NB4 (cell line): ENCODE measurements at regions not wholly inside any gene's neighbourhood (a gene's known extent, or its start where the extent isn't known, plus 50 kb on each side); places are given as distances from the start of the nearest gene placed in this dataset.

ENCODE experiments used
- POLR2A ChIP-seq: IDR thresholded peaks from 2 replicates; pipeline ENCODE4 v1.6.1; 2011; ENCODE audit warnings: mild to moderate bottlenecking; ENCODE audit not compliant: insufficient read length; ENCODE audit errors: extremely low read depth
- TF ChIP-seq, protein P1 (sequence below): IDR thresholded peaks from one replicate; pipeline ENCODE4 v1.5.1; 2012; ENCODE audit warnings: low read depth, low read length

DNA sequence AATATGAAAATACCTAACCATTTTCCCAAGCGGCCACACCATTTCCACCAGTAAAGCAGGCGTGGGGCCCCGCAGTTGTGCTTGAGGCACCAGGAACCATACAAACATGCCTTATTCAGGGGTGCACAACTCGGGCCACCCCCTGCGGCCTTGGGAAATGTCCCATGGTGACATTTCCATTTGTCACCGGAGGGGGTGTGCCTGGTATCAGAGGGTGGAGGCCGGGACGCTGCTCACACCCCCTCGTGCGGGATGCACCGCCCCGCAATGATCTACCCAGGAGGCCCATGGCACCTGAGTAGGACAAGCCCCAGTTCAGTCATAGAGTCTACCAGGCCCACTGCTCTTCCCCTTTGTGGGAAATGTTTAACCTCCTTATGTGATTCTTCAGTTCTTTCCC is 218.8 kb downstream of the TEX29 start:
- TF ChIP-seq POLR2A: no peak
- TF ChIP-seq, protein P1, sequence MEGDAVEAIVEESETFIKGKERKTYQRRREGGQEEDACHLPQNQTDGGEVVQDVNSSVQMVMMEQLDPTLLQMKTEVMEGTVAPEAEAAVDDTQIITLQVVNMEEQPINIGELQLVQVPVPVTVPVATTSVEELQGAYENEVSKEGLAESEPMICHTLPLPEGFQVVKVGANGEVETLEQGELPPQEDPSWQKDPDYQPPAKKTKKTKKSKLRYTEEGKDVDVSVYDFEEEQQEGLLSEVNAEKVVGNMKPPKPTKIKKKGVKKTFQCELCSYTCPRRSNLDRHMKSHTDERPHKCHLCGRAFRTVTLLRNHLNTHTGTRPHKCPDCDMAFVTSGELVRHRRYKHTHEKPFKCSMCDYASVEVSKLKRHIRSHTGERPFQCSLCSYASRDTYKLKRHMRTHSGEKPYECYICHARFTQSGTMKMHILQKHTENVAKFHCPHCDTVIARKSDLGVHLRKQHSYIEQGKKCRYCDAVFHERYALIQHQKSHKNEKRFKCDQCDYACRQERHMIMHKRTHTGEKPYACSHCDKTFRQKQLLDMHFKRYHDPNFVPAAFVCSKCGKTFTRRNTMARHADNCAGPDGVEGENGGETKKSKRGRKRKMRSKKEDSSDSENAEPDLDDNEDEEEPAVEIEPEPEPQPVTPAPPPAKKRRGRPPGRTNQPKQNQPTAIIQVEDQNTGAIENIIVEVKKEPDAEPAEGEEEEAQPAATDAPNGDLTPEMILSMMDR: no peak
